ENCODE measurements at regions not wholly inside any gene's neighbourhood (a gene's known extent, or its start where the extent isn't known, plus 50 kb on each side); places are given as distances from the start of the nearest gene placed in this dataset.

DNA sequence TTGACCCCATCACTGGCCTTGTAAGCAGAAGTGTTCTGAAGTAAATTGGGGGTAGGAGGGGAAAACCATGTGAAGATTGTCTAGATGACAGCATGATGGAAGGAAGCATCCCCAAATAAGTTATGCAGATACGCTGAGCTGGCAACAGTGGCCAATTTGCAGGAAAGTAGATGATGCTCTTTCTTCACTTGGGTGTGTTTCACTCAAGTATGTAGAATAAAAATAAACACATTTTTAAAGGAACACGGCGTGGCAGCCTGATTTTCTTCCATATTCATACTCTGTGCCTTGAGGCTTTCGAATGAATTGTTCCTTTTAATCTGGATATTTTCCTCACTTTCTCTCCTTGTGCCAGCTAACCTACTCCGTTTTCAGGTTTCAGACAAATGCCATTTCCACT lies 295.5 kb upstream of the DPYD start:
- TF ChIP-seq CREB1 (IDR thresholded peaks at IDR 0.05; ENCODE audit: low read depth) (no peak), TEAD4 (IDR thresholded peaks at IDR 0.05) (no peak), RAD21 (IDR thresholded peaks at IDR 0.05; ENCODE audit: low read depth) (no peak), FOXM1 (IDR thresholded peaks at IDR 0.05; ENCODE audit: borderline replicate concordance, low read depth) (no peak)
- TF ChIP-seq, protein P1, sequence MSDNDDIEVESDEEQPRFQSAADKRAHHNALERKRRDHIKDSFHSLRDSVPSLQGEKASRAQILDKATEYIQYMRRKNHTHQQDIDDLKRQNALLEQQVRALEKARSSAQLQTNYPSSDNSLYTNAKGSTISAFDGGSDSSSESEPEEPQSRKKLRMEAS (IDR thresholded peaks at IDR 0.05), result no peak

Measured in Ishikawa (cell line).